CD14-positive monocyte (primary cell): ENCODE measurements at regions not wholly inside any gene's neighbourhood (a gene's known extent, or its start where the extent isn't known, plus 50 kb on each side); places are given as distances from the start of the nearest gene placed in this dataset.

Experiments
- DNase-seq, 3 donors: peaks; one replicate each; pipeline ENCODE4 v3.0.0-alpha.2; 2011 to 2022
- H2AFZ ChIP-seq: 2 replicates; pipeline ENCODE4 v1.6.0; 2012; ENCODE audit warnings: mild to moderate bottlenecking, low read depth, low read length, inconsistent platforms; ENCODE audit not compliant: insufficient read depth, poor library complexity, severe bottlenecking
- H3K27ac ChIP-seq, 2 donors: 1 replicate in 1 of 2; 2 replicates in 1 of 2; pipeline ENCODE4 v1.5.1; 2012 to 2013; ENCODE audit warnings: low read length in 2 of 2, control low read depth in 1 of 2, inconsistent platforms in 1 of 2, low read depth in 1 of 2, mild to moderate bottlenecking in 1 of 2
- H3K27me3 ChIP-seq, 2 donors: one replicate each; pipeline versions ENCODE4 v1.6.0 to v1.6.1; 2011 to 2013; ENCODE audit warnings: low read length in 2 of 2; ENCODE audit not compliant: control insufficient read depth in 2 of 2, insufficient read depth in 2 of 2
- H3K36me3 ChIP-seq, 2 donors: replicated peaks in 1 of 2; 1 replicate in 1 of 2; 2 replicates in 1 of 2; pipeline versions ENCODE4 v1.5.1 to v1.6.1; 2012 to 2013; ENCODE audit warnings: low read length in 2 of 2, control low read depth in 1 of 2, inconsistent platforms in 1 of 2, mild to moderate bottlenecking in 1 of 2; ENCODE audit not compliant: insufficient read depth in 2 of 2, control insufficient read depth in 1 of 2
- H3K4me1 ChIP-seq, 2 donors: 1 replicate in 1 of 2; 2 replicates in 1 of 2; pipeline versions ENCODE4 v1.5.1 to v1.6.1; 2012 to 2013; ENCODE audit warnings: low read length in 2 of 2, control low read depth in 1 of 2, inconsistent platforms in 1 of 2, mild to moderate bottlenecking in 1 of 2, moderate library complexity in 1 of 2; ENCODE audit not compliant: insufficient read depth in 2 of 2, control insufficient read depth in 1 of 2
- H3K4me2 ChIP-seq: replicated peaks from 2 replicates; pipeline ENCODE3; 2012; ENCODE audit warnings: low read length, moderate library complexity, mild to moderate bottlenecking; ENCODE audit not compliant: poor library complexity, severe bottlenecking; ENCODE audit errors: extremely low read depth
- H3K4me3 ChIP-seq, 3 experiments: fragments of 200-600 bp in 1 of 3; sonication (generic) in 1 of 3; replicated peaks in 1 of 3; 1 replicate in 2 of 3; 2 replicates in 1 of 3; pipeline ENCODE4 v1.5.1; 2011 to 2013; ENCODE audit warnings: low read length in 3 of 3, mild to moderate bottlenecking in 3 of 3, control low read depth in 2 of 3, low read depth in 2 of 3, inconsistent platforms in 1 of 3, moderate library complexity in 1 of 3
- H3K79me2 ChIP-seq: 2 replicates; pipeline ENCODE4 v1.6.0; 2012; ENCODE audit warnings: mild to moderate bottlenecking, control low read depth, inconsistent platforms, low read length, moderate library complexity; ENCODE audit not compliant: insufficient read depth
- H3K9ac ChIP-seq: 2 replicates; pipeline ENCODE4 v1.6.0; 2017; ENCODE audit warnings: low read length, mild to moderate bottlenecking; ENCODE audit not compliant: insufficient read depth, poor library complexity, severe bottlenecking
- H3K9me3 ChIP-seq, 2 donors: replicated peaks in 1 of 2; 1 replicate in 1 of 2; 2 replicates in 1 of 2; pipeline versions ENCODE4 v1.5.1 to v1.6.1; 2012 to 2013; ENCODE audit warnings: low read length in 2 of 2, control low read depth in 1 of 2; ENCODE audit not compliant: control insufficient read depth in 1 of 2, insufficient read depth in 1 of 2
- H4K20me1 ChIP-seq: 2 replicates; pipeline ENCODE4 v1.6.0; 2012; ENCODE audit warnings: mild to moderate bottlenecking, low read length, control low read depth, moderate library complexity; ENCODE audit not compliant: insufficient read depth
- H3K27ac Mint-ChIP-seq, 7 donors: one replicate each; pipeline ENCODE4 v1.8.0; 2020; ENCODE audit warnings: mild to moderate bottlenecking in 7 of 7, mixed read lengths in 7 of 7, moderate library complexity in 6 of 7, inconsistent platforms in 2 of 7
- H3K27me3 Mint-ChIP-seq, 3 donors: one replicate each; pipeline ENCODE4 v1.8.0; 2021 to 2022; ENCODE audit warnings: low read depth in 3 of 3, mild to moderate bottlenecking in 3 of 3, mixed read lengths in 3 of 3, moderate library complexity in 3 of 3, inconsistent platforms in 1 of 3
- H3K36me3 Mint-ChIP-seq, 2 donors: one replicate each; pipeline ENCODE4 v1.8.0; 2020; ENCODE audit warnings: mixed read lengths in 2 of 2, inconsistent platforms in 1 of 2, mild to moderate bottlenecking in 1 of 2
- H3K4me1 Mint-ChIP-seq: one replicate; pipeline ENCODE4 v1.8.0; 2020; ENCODE audit warnings: mild to moderate bottlenecking, mixed read lengths
- H3K4me3 Mint-ChIP-seq, 2 donors: one replicate each; pipeline ENCODE4 v1.8.0; 2020; ENCODE audit warnings: mild to moderate bottlenecking in 2 of 2, mixed read lengths in 2 of 2, moderate library complexity in 1 of 2
- H3K9me3 Mint-ChIP-seq, 7 donors: one replicate each; pipeline ENCODE4 v1.8.0; 2020 to 2022; ENCODE audit warnings: mixed read lengths in 7 of 7, mild to moderate bottlenecking in 6 of 7, moderate library complexity in 6 of 7, inconsistent platforms in 2 of 7
- CTCF ChIP-seq: fragments of 200-600 bp; IDR thresholded peaks from one replicate; pipeline ENCODE4 v1.8.0; 2022; ENCODE audit warnings: antibody characterized with exemption, mild to moderate bottlenecking
- WGBS: methylation state at CpG from one replicate; pipeline ENCODE4 v1.1.5; 2013; ENCODE audit warnings: missing lambda C conversion rate; ENCODE audit not compliant: insufficient coverage; 5-methylcytosine and 5-hydroxymethylcytosine counted together
- intact Hi-C, 2 donors: fragments of 100-400 bp; cut with micrococcal nuclease; formaldehyde crosslinking; loops; one replicate each; pipeline versions ENCODE4 v1.15.0 to v1.15.1; 2023

DNA sequence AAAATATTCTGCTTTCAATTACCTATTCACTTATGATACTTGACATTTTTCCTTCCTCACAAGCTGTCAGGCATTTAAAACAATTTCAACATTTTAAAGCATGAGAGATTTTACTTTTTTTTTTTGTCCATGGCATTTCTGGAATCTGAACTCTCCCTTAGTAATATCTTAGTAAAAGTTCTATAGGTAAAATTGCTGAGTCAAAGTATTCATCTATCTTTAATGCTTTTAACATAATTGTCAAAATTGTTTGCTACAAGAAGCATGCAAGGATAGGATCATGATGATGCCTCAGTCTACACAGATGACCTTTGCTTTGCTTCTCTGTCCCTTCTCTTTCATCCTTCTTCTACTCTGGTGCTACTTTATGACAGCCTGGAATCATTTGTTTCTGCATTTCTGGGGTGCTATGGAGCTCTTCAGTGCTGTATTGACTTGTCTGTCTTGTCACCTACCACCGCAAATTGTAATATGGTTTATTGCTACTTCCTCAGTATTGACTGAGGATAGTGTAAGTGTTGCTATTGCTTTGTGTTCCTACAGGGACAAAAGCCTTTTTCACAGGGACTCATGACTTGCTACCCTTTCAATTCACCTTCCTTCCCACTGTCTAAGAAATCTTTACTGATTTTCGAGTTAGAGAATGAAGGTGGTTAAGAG is 589.8 kb upstream of the ATP2B1 start:
- H3K9me3 ChIP-seq, result no peaks in the 10 kb centered on the region
- Mint-ChIP-seq H3K9me3 (no peaks in the 10 kb centered on the region), H3K27me3 (peaks cover 0 to 1% (median 0%) of the 10 kb centered on the region in 3 donors), H3K4me1 (peaks cover 5% of the 10 kb centered on the region), H3K27ac (peak overlapping the region in 1 of 7 donors; percentile 8), H3K4me3 (no peak overlapping the region), H3K36me3 (no peaks in the 10 kb centered on the region)
- H3K9ac ChIP-seq, result no peak overlapping the region
- TF ChIP-seq CTCF, result no peak
- H2AFZ ChIP-seq, result no peak overlapping the region
- no peaks in the 10 kb centered on the region for H3K27me3 ChIP-seq
- no peaks in the 10 kb centered on the region for H3K4me1 ChIP-seq
- H3K27ac ChIP-seq, result no peak overlapping the region
- DNase-seq, result no peak
- intact Hi-C loops, result no loop called here
- no peaks in the 10 kb centered on the region for H3K79me2 ChIP-seq
- no peak overlapping the region for H3K4me2 ChIP-seq
- H3K4me3 ChIP-seq, result no peak overlapping the region
- no peaks in the 10 kb centered on the region for H4K20me1 ChIP-seq
- WGBS, result no CpG with 5 or more reads among the region's 2 CpGs
- H3K36me3 ChIP-seq, result no peaks in the 10 kb centered on the region

DNA sequence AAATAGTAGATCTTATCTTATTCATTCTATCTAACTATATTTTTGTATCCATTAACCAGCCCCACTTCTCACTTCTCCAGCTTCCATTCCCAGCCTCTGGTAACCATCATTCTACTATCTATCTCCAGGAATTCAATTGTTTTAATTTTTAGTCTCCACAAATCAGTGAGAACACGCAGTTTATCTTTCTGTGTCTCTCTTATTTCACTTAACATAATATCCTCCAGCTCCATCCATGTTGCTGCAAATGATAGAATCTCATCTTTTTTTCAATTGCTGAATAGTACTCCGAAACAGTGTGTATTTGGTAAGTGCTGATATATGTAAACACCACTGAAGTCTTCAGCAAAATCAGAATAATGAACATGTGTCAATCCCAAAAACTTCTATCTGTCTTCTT is 587.2 kb upstream of the ATP2B1 start:
- H3K27me3 Mint-ChIP-seq, result peaks cover 0 to 1% (median 0%) of the 10 kb centered on the region in 3 donors
- Histone ChIP-seq H2AFZ (no peak overlapping the region), H4K20me1 (no peaks in the 10 kb centered on the region), H3K4me1 (no peaks in the 10 kb centered on the region), H3K4me2 (no peak overlapping the region), H3K9ac (no peak overlapping the region), H3K27ac (no peak overlapping the region), H3K79me2 (no peaks in the 10 kb centered on the region), H3K36me3 (no peaks in the 10 kb centered on the region), H3K9me3 (no peaks in the 10 kb centered on the region), H3K4me3 (no peak overlapping the region), H3K27me3 (no peaks in the 10 kb centered on the region)
- peaks cover 7% of the 10 kb centered on the region for H3K4me1 Mint-ChIP-seq
- H3K4me3 Mint-ChIP-seq, result no peak overlapping the region
- peaks cover 0 to 1% (median 0%) of the 10 kb centered on the region in 7 donors for H3K9me3 Mint-ChIP-seq
- no peak for DNase-seq
- no peaks in the 10 kb centered on the region for H3K36me3 Mint-ChIP-seq
- no peak for TF ChIP-seq CTCF
- no CpG with 5 or more reads among the region's 2 CpGs for WGBS
- intact Hi-C loops, result no loop called here
- no peak overlapping the region for H3K27ac Mint-ChIP-seq
